ENCODE measurements at regions not wholly inside any gene's neighbourhood (a gene's known extent, or its start where the extent isn't known, plus 50 kb on each side); places are given as distances from the start of the nearest gene placed in this dataset.
"Not testable (repeated sequence)": the region's sequence is repeated elsewhere in the genome, so short reads cannot be mapped to it uniquely, and the experiment has no call there.

DNA sequence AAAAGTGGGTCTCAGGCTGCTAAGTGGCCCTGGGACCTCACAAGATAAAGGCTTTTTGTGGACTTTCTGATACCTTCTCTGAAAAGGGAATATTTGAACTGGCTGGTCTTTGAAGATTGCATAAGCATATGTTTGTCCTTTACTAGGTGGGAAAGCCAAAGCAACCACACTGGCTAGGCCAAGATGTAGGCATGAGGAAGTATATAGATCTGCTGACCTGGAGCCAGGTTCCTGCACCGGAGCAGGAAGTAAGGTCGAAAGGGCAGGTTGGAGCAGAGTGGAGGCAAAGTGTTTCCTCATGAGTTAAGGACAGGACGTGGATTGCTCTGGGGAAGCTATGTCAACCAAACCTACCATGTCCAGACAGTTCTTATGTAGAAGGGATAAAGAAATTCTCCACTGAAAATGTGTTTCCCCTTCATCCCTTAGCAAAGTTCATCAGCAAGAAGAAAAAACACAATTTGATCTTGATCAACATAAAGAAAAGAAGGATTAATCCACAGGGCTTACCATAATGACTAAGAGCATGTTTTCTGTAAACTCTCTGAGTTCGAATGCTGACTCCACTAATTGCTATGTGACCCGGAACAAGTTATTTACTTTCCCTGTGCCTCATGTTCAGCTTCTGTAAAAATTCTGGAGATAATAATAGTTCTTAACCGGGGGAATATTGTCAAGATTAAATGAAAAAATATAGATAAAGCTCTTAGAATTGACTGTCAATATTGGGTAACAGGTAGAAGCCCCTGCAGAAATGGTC lies 156.1 kb upstream of the SRD5A2 start:
- no peak for DNase-seq (ENCODE audit: low read depth)

DNA sequence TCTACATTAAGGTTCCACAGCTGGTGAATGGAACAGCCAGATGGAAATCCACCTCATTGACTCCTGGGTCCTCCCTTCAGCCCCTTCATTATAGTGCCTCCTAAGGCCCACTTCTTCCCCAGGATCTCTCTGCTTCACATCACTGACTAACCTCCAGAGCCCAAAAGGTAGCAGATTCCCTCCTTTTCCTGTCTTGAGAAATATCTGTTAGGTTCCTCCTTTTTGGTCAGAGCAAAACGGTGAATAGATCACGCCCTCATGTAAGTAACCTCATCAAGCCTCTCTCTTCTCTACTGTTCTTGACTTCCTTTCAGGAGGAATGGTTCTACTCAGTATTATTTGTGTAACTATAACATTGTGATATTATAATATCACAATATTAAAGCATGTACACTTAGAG lies 155.0 kb upstream of the SRD5A2 start:
- no peak for DNase-seq (ENCODE audit: low read depth)

DNA sequence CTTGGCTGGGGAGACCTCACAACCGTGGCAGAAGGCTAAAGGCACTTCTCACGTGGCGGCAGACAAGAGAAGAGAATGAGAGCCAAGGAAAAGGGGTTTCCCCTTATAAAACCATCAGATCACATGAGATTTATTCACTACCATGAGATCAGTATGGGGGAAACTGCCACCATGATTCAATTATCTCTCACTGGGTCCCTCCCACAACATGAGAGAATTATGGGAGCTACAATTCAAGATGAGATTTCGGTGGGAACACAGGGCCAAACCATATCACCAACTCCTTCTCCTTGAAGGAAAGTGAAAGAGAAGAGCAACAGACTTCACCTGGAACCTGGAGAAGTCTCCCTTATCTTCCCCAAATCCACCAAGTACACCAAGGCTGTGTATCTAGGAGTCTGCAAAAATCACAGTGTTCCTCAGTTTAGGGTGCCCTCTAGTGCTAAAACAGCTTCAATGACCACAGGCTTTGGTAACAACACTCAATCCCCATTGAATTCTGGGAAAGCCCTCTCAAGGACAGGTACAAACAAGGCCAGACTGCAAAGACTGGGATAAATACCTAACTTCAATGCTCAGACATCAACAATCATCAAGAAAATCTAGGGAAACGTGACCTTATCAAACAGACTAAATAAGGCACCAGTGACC lies 148.8 kb upstream of the SRD5A2 start:
- peak; percentile 55 for DNase-seq (ENCODE audit: low read depth)

DNA sequence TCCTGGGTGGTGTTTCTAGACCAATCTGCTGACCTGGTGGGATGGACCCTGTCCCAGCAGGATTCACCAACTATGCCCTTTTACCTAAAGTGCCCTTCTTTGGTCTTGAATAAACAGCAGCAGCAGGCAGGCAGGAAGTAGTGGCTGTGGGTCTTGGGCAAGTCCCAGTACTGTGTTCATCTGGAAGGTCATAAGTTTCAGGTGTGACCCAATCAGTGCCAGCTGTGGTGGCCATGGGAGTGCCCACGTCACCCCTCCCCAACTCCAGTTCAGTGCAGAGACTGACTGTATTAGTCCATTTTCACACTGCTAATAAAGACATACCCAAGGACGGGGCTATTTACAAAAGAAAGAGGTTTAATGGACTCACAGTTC lies 148.3 kb upstream of the SRD5A2 start:
- no peak for DNase-seq (ENCODE audit: low read depth)

- DNase-seq (ENCODE audit: low read depth): peak; percentile 15
Observed at GRCh38 chr2:31728406-31729064, 147.8 kb upstream of the SRD5A2 start.

- DNase-seq (ENCODE audit: low read depth): no peak
Observed at GRCh38 chr2:31726457-31726856, 145.7 kb upstream of the SRD5A2 start.

- no peak for DNase-seq (ENCODE audit: low read depth)
Observed at GRCh38 chr2:31725444-31725843, 144.7 kb upstream of the SRD5A2 start.

DNA sequence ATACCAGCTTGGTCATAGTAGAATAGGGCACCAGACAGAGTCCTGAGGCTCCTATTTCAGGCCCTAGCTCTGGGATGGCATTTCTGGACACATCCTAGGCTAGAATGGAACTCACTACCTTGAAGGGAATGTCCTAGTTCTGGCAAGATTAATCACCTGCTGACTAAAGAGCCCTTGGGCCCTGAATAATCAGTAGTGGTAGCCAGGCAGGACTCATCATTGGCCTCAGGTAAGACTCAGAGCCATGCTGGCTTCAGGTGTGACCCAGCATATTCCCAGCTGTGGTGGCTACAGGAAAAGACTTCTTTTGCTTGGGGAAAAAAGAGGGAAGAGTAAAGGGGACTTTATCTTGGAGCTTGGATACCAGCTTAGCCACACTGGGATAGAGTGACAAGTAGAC lies 131.0 kb upstream of the SRD5A2 start:
- no peak for DNase-seq (ENCODE audit: low read depth)

- DNase-seq (ENCODE audit: low read depth): no peak
Observed at GRCh38 chr2:31710121-31710520, 129.4 kb upstream of the SRD5A2 start.

DNA sequence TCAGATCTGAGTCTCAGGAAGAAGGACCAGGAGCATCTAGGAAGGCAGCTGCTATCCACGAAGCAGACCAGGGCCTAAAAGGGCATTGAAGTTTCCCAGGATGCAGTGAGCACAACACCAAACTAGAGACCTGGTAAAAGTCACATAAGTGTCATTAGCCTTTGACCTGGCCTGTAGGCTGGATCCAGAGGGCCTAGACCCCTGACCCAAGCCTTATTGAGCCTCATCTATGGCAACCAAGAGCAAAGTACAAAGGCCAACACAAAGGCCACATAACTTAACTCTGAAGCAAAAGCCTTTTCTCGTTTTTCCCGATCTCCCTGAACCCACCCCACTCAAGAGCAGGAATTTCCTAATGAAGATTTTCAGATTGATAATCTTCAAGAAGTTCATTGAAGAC lies 127.3 kb upstream of the SRD5A2 start:
- no peak for DNase-seq (ENCODE audit: low read depth)

DNA sequence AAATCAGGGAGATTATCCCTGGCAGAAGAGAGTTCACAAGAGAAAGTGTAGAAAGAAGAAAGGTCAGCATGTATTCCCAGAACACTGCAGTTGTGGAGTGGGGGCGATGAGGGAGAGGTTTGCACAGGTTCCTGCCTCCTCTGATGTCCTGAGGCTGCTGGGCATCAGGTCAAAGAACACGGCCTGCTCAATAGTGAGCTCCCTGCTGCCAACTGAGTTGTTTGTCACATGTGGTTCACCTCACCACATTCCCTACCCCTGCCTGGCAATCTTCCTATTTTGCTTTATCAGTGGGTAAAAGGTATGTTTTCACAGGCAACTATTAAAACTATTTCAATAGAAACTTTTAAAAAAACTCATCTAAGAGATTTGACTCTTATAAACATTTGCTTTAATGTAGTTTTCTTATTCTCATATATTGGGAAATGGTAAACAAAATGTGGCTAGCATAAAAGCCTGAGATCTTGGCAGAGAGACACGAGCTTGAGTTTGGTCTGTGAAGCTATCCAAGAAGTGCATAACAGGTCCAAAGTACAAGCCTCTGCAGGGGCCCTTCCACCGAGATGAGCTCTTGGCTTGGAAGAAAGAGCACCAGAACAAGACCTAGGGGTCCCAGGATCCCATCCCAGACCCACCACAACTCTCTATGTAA lies 123.9 kb upstream of the SRD5A2 start:
- no peak for DNase-seq (ENCODE audit: low read depth)

DNA sequence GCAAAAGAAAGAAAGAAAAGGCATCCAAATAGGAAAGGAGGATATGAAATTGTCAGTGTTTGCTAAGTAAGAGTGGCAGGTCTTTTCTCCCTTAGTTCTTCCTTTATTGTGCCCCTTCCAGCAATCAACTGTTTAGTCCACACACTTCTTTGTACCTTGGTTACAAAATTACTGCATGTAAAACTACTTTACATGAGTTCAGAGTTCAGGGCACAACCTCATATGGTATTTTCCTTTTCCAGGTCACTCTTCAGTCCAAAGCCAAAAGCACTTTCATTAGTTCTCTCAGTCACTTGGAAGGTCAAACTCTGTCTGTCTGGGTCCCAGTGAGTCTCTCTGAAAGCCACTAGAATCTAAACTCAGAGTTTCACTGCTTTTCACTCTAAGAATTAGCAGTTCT lies 122.5 kb upstream of the SRD5A2 start:
- no peak for DNase-seq (ENCODE audit: low read depth)

- no peak for DNase-seq (ENCODE audit: low read depth)
Observed at GRCh38 chr2:31698722-31699121, 118.0 kb upstream of the SRD5A2 start.

DNA sequence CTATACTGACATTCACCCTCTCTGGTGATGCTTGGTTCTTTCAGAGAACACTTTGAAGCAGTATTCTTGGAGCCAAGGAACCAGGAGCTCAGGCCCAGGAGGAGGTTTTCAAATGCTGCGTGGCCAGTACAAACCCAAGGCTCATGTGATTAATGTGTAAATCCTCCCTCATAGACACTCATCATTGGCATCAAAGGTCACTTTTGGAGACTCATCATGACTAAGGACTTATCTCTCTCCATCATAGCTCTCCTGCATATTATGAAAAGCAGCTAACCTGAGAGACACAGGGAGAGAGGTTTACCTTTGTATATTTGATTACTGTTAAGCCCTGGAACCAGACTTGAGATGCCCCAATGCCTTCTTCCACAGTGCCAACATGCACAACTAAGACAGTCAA lies 115.3 kb upstream of the SRD5A2 start:
- DNase-seq (ENCODE audit: low read depth): no peak

GRCh38 chr2:31694444-31694843 lies 113.7 kb upstream of the SRD5A2 start:
- DNase-seq (ENCODE audit: low read depth): peak; percentile 19

DNA sequence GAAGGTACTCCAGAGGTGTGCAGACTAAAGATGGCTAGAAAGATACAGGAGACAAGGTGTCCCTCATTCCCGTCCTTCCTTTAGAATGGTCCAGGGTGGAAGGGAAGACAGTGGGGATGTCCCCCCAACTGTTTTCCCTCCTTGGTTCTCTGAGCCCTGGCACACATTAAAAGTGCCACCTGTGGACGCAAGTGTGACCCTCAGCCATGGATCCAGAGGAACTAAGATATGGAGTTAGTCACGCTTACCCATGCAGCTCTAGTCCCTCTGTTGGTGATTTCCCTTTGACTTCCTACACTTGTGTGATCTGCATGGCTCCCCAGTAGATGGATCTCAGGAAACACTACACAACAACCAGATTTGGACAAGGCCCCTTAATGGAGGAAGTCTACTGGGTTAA lies 113.1 kb upstream of the SRD5A2 start:
- peak; percentile 6 for DNase-seq (ENCODE audit: low read depth)

DNA sequence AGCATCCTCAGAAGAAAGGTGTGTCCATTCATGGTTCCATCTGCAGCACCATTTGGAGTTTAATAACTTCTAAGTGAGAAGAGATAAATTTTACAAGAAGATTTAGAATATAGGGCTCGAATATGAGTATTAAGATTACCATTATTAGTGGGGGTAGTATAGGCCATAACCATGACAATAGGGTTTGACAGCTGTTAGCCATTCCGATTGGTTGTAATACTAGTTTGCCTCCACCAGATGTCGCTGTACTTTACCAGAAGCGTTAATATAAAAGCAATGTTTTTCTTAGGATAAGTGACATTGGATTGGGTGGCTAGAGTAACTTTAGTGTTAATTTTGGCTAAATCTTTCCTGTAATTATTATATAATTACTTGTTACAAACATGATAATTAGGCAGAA lies 107.5 kb upstream of the SRD5A2 start:
- DNase-seq (ENCODE audit: low read depth): peak; percentile 18

DNA sequence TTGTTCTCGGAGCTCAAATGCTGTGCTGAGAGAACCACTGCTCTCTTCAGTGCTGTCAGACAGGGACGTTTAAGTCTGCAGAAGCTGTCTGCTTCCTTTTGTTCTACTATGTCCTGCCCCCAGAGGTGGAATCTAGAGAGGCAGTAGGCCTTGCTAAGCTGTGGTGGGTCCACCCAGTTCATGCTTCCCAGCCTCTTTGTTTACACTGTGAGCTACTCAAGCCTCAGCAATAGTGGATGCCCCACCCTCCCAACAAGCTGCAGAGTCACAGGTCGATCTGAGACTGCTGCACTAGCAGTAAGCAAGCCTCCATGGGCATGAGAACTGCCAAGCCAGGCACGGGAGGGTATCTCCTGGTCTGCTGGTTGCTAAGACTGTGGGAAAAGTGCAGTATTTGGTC lies 102.8 kb upstream of the SRD5A2 start:
- not testable (repeated sequence) for DNase-seq (ENCODE audit: low read depth)

- no peak for DNase-seq (ENCODE audit: low read depth)
Observed at GRCh38 chr2:31675485-31675901, 94.8 kb upstream of the SRD5A2 start.

GRCh38 chr2:31674446-31674845 lies 93.7 kb upstream of the SRD5A2 start:
- no peak for DNase-seq (ENCODE audit: low read depth)

- no peak for DNase-seq (ENCODE audit: low read depth)
Observed at GRCh38 chr2:31666878-31667277, 86.1 kb upstream of the SRD5A2 start.

DNA sequence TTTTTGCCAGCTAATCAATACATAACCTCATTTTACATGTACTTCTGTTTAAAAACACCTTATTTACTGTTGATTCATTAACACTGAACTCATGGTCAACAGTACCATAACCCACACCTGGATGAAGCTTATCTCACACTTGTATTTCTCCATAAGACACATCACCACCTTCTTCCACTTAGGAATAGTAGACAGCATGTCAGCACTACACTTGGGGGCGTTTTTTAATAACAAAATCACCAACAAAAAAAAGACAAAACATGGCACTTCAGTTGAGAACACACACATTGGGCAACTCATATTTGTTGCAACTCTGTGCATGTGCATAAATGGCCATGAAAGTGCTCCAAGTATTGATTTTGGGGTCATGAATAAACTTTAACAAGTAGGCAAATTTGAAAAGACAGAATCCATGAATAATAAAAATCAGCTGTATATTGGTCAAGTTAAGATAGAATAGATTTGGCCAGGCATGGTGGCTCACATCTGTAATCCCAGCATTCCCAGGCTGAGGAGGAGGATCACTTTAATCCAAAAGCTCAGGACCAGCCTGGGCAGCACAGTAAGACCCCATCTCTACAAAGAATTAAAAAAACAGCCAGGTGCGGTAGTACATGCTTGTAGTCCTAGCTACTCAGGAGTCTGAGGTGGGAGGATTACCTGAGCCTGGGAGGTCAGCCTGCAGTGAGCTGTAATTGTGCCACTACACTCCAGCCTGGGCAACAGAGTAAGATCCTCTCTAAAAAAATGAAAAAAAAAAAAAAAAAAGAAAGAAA lies 84.4 kb upstream of the SRD5A2 start:
- no peak for DNase-seq (ENCODE audit: low read depth)

All from RPMI7951 (cell line).